ENCODE measurements at regions not wholly inside any gene's neighbourhood (a gene's known extent, or its start where the extent isn't known, plus 50 kb on each side); places are given as distances from the start of the nearest gene placed in this dataset.

DNA sequence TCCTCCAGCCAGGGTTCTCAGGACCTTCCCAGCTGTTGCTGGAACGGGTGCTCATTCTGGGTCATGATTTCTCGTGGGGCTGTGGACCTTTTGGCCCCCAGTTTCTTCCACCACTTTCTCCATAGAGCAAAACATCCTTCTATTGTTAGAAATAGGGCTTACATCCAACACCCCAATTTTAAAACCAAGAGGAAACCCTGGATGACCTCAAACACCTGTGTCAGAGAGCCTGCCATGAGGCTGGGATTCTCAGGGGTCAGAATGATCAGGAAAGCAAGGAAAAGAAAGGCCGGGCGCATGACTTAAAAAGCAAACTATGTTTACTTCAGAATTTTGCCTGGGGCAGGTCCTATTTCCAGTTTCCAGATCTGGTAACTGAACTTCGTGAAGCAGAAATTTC lies 307.9 kb upstream of the MEIS1 start:
- DNase-seq (ENCODE audit: low read depth, low spot score) = no peak
- Histone ChIP-seq H3K9me3 (ENCODE audit: control insufficient read depth, insufficient read depth, low read depth, low read length) (no peaks in the 10 kb centered on the region), H3K4me1 (ENCODE audit: control insufficient read depth, insufficient read depth, low read length) (no peaks in the 10 kb centered on the region), H3K27ac (ENCODE audit: low read length) (no peak overlapping the region), H3K36me3 (ENCODE audit: control insufficient read depth, insufficient read depth, low read length) (no peaks in the 10 kb centered on the region), H3K4me3 (ENCODE audit: low read depth in 2 of 2, low read length in 2 of 2) (no peak overlapping the region), H3K27me3 (ENCODE audit: control insufficient read depth, insufficient read depth, low read length) (no peaks in the 10 kb centered on the region)
- ChIA-PET POLR2A (no interaction called here), CTCF (no interaction called here)
- BruUV-seq (replicated peaks) = no TSS peak
- TF ChIP-seq TCF7L2 (IDR thresholded peaks at IDR 0.05; ENCODE audit: low read depth, low read length) (no peak), POLR2AphosphoS5 (IDR thresholded peaks at IDR 0.05; ENCODE audit: low read depth, low read length) (no peak), SIN3A (IDR thresholded peaks at IDR 0.05; ENCODE audit: borderline replicate concordance, insufficient read depth, low read depth, low read length) (no peak)
- TF ChIP-seq, protein P1, sequence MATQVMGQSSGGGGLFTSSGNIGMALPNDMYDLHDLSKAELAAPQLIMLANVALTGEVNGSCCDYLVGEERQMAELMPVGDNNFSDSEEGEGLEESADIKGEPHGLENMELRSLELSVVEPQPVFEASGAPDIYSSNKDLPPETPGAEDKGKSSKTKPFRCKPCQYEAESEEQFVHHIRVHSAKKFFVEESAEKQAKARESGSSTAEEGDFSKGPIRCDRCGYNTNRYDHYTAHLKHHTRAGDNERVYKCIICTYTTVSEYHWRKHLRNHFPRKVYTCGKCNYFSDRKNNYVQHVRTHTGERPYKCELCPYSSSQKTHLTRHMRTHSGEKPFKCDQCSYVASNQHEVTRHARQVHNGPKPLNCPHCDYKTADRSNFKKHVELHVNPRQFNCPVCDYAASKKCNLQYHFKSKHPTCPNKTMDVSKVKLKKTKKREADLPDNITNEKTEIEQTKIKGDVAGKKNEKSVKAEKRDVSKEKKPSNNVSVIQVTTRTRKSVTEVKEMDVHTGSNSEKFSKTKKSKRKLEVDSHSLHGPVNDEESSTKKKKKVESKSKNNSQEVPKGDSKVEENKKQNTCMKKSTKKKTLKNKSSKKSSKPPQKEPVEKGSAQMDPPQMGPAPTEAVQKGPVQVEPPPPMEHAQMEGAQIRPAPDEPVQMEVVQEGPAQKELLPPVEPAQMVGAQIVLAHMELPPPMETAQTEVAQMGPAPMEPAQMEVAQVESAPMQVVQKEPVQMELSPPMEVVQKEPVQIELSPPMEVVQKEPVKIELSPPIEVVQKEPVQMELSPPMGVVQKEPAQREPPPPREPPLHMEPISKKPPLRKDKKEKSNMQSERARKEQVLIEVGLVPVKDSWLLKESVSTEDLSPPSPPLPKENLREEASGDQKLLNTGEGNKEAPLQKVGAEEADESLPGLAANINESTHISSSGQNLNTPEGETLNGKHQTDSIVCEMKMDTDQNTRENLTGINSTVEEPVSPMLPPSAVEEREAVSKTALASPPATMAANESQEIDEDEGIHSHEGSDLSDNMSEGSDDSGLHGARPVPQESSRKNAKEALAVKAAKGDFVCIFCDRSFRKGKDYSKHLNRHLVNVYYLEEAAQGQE (IDR thresholded peaks at IDR 0.05; ENCODE audit: insufficient read depth in 1 of 2, low read depth in 2 of 2, low read length in 1 of 2) = no peak
- TF ChIP-seq, protein P2, sequence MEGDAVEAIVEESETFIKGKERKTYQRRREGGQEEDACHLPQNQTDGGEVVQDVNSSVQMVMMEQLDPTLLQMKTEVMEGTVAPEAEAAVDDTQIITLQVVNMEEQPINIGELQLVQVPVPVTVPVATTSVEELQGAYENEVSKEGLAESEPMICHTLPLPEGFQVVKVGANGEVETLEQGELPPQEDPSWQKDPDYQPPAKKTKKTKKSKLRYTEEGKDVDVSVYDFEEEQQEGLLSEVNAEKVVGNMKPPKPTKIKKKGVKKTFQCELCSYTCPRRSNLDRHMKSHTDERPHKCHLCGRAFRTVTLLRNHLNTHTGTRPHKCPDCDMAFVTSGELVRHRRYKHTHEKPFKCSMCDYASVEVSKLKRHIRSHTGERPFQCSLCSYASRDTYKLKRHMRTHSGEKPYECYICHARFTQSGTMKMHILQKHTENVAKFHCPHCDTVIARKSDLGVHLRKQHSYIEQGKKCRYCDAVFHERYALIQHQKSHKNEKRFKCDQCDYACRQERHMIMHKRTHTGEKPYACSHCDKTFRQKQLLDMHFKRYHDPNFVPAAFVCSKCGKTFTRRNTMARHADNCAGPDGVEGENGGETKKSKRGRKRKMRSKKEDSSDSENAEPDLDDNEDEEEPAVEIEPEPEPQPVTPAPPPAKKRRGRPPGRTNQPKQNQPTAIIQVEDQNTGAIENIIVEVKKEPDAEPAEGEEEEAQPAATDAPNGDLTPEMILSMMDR (IDR thresholded peaks at IDR 0.05) = no peak
- intact Hi-C loops (cut with micrococcal nuclease; ENCODE audit: unreplicated experiment) = no loop called here
- ATAC-seq = no peak
- in situ Hi-C loops (cut with HindIII; ENCODE audit: low pct_unique_long_range_greater_than_20kb, low sequenced_read_pairs) = no loop called here

DNA sequence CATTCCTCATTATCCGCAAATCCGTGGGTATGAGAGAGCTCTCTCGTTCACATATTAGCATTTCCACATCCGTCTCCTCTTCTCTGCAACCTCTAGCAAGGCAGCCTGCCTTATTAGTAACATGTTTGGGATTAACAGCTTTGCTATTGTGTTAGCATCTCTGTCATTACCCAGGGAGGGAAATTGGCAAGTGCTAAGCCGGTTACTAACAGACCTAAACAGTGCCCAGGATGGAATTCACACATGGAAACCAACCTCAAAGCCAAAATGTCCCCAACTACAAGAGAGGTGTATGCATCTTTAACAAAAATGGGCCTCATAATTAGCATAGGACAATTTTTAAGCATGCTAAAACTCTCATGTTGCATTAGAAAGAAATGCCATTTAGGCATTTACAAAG lies 309.0 kb upstream of the MEIS1 start:
- in situ Hi-C loops (cut with HindIII; ENCODE audit: low pct_unique_long_range_greater_than_20kb, low sequenced_read_pairs) = no loop called here
- no peak for TF ChIP-seq POLR2AphosphoS5 (IDR thresholded peaks at IDR 0.05; ENCODE audit: low read depth, low read length)
- TF ChIP-seq, protein P1 (IDR thresholded peaks at IDR 0.05; ENCODE audit: insufficient read depth in 1 of 2, low read depth in 2 of 2, low read length in 1 of 2) = no peak
- TF ChIP-seq SIN3A (IDR thresholded peaks at IDR 0.05; ENCODE audit: borderline replicate concordance, insufficient read depth, low read depth, low read length) = no peak
- DNase-seq (ENCODE audit: low read depth, low spot score) = no peak
- no peak for ATAC-seq
- no peaks in the 10 kb centered on the region for H3K4me1 ChIP-seq (ENCODE audit: control insufficient read depth, insufficient read depth, low read length)
- ChIA-PET POLR2A (no interaction called here), CTCF (no interaction called here)
- no peaks in the 10 kb centered on the region for H3K36me3 ChIP-seq (ENCODE audit: control insufficient read depth, insufficient read depth, low read length)
- H3K27me3 ChIP-seq (ENCODE audit: control insufficient read depth, insufficient read depth, low read length) = no peaks in the 10 kb centered on the region
- intact Hi-C loops (cut with micrococcal nuclease; ENCODE audit: unreplicated experiment) = no loop called here
- no peaks in the 10 kb centered on the region for H3K9me3 ChIP-seq (ENCODE audit: control insufficient read depth, insufficient read depth, low read depth, low read length)
- no peak overlapping the region for H3K27ac ChIP-seq (ENCODE audit: low read length)
- no peak overlapping the region for H3K4me3 ChIP-seq (ENCODE audit: low read depth in 2 of 2, low read length in 2 of 2)
- BruUV-seq (replicated peaks) = no TSS peak

All from Panc1 (cell line).